VCaP (cell line): ENCODE measurements at regions not wholly inside any gene's neighbourhood (a gene's known extent, or its start where the extent isn't known, plus 50 kb on each side); places are given as distances from the start of the nearest gene placed in this dataset.

ENCODE experiments used
- H3K27ac ChIP-seq: fragments of 450-650 bp; 2 replicates; pipeline ENCODE4 v1.5.1; 2017
- TF ChIP-seq, protein P1 (sequence below): fragments of 450-650 bp; conservative IDR thresholded peaks from 2 replicates; pipeline ENCODE4 v1.5.1; 2017; ENCODE audit warnings: mild to moderate bottlenecking, moderate library complexity

DNA sequence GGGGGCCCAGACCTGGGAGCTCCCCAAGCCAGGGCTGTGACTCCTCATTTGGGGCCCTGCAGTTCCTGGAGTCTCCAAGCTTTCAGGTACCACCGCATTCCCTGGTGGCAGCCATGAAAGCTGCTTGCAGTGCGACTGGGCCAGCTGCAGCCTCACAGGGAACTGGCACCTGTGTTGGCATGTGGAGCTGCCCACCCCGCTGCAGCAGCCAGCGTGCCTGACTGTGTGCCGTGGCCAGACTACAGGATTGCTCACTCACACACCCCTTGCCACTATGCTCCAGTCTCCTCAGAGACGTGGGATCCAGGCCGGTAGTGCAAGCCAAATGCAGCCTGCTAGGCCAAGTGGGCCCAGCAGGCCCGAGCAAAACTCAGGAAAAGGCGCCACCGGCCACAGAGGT lies 450.7 kb downstream of the COL12A1 start:
- peak overlapping the region; percentile 69 for H3K27ac ChIP-seq
- TF ChIP-seq, protein P1, sequence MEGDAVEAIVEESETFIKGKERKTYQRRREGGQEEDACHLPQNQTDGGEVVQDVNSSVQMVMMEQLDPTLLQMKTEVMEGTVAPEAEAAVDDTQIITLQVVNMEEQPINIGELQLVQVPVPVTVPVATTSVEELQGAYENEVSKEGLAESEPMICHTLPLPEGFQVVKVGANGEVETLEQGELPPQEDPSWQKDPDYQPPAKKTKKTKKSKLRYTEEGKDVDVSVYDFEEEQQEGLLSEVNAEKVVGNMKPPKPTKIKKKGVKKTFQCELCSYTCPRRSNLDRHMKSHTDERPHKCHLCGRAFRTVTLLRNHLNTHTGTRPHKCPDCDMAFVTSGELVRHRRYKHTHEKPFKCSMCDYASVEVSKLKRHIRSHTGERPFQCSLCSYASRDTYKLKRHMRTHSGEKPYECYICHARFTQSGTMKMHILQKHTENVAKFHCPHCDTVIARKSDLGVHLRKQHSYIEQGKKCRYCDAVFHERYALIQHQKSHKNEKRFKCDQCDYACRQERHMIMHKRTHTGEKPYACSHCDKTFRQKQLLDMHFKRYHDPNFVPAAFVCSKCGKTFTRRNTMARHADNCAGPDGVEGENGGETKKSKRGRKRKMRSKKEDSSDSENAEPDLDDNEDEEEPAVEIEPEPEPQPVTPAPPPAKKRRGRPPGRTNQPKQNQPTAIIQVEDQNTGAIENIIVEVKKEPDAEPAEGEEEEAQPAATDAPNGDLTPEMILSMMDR: no peak

GRCh38 chr6:74753883-74754600 lies 451.8 kb downstream of the COL12A1 start:
- peak overlapping the region; percentile 69 for H3K27ac ChIP-seq

DNA sequence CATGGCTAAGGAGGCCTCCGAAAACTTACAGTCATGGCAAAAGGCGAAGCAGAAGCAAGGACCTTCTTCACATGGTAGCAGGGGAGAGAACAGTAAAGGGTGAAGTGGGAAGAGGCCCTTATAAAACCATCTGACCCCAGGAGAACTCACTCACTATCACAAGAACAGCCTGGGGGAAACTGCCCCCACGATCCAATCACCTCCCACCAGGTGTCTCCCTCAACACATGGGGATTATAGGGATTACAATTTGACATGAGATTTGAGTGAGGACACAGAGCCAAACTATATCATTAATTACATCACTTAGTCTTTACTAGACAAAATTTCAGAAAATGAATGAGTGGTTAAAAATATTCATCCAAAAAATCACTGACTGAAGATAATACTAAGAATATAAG lies 453.6 kb downstream of the COL12A1 start:
- no peak overlapping the region for H3K27ac ChIP-seq
- TF ChIP-seq, protein P1: 0 out of 2 replicates have a peak, but pooled peaks have one; percentile 5

More at GRCh38 chr6:74753883-74754600, 451.8 kb downstream of the COL12A1 start:
- TF ChIP-seq, protein P1: no peak

- TF ChIP-seq, protein P1: no peak
- no peak overlapping the region for H3K27ac ChIP-seq
Measured at GRCh38 chr6:74750826-74751225, 455.0 kb downstream of the COL12A1 start.

GRCh38 chr6:74749211-74750147 lies 456.4 kb downstream of the COL12A1 start:
- TF ChIP-seq, protein P1: no peak
- H3K27ac ChIP-seq: no peak overlapping the region

- no peak overlapping the region for H3K27ac ChIP-seq
- TF ChIP-seq, protein P1: no peak
Measured at GRCh38 chr6:74745670-74746069, 460.2 kb downstream of the COL12A1 start.

DNA sequence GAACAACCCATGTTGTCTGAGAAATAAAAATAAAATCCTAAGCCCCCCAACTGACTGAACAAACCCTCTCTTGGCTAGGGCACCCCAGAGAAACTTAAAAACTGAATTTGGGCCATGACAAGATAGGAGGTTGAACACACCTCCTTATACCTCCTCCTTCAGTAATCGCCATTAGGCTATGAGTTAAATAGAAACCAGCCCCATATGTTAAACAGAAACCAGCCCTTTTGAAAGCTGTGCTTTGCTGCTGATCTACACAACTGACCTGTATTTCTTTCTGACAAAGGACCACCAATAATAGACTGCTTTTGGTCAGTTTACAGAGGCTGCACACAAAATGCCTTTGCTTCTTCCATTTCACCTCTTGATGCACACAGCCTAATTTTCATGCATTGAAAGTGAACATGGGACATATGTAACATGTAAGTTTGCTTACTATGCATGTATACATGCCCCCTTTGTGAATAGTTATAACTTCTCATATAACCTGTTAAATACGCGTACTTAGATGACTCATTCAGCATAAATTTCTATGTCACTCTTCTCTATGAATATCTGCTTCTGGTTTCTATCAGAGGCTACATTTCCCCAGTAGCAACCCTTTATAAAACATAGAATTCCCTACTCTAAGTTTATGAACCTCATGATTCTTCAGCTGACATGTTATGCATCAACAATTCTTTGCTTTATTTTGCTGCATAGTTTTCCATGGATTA lies 462.9 kb downstream of the COL12A1 start:
- TF ChIP-seq, protein P1: no peak
- no peak overlapping the region for H3K27ac ChIP-seq
